Lower leg skin (tissue), 4 donors: ENCODE measurements at regions not wholly inside any gene's neighbourhood (a gene's known extent, or its start where the extent isn't known, plus 50 kb on each side); places are given as distances from the start of the nearest gene placed in this dataset.

Source experiments
- DNase-seq, 2 donors: peaks; one replicate each; pipeline ENCODE4 v3.0.0-alpha.2; 2019; ENCODE audit warnings: low spot score in 2 of 2
- H3K4me3 ChIP-seq: fragments of 200-600 bp; sonication (generic); 2 replicates; pipeline ENCODE4 v1.5.1; 2017; ENCODE audit warnings: mild to moderate bottlenecking, low read depth; ENCODE audit not compliant: poor library complexity, severe bottlenecking
- CTCF ChIP-seq, 3 donors: fragments of 450-650 bp; IDR thresholded peaks; one replicate each; pipeline ENCODE4 v1.5.1; 2016; ENCODE audit warnings: antibody characterized with exemption in 3 of 3, mild to moderate bottlenecking in 3 of 3, moderate library complexity in 2 of 3
- POLR2A ChIP-seq, 2 donors: fragments of 450-650 bp; IDR thresholded peaks; one replicate each; pipeline ENCODE4 v1.6.1; 2016 to 2017; ENCODE audit warnings: antibody characterized with exemption in 2 of 2, mild to moderate bottlenecking in 1 of 2, moderate library complexity in 1 of 2
- WGBS, 2 donors: methylation state at CpG; one replicate each; pipeline ENCODE4 v1.1.5; 2018; 5-methylcytosine and 5-hydroxymethylcytosine counted together
- intact Hi-C: fragments of 100-400 bp; cut with DNase I; formaldehyde crosslinking; loops from one replicate; pipeline ENCODE4 v1.15.0; 2023; ENCODE audit warnings: low total_unique reads

DNA sequence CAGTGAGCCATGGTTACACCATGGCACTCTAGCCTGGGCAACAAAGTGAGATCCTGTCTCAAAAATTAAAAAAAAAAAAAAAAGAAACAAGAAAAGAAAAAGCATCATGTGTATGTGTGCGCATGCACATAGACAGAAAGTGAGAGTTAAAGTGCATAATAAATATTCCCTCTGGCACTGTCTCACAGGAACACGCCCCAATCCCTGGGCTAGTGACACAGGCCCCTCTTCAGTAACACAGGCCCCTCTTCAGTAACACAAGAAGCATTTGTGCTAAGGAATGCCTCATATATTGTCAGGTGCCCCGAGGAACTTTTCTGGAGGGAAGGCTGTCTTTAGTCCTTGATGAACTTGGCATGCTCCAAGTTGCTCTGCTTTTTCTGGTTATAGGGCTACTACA, 57.5 kb downstream of the RPL27A start:
- no peak overlapping the region for H3K4me3 ChIP-seq
- no peak for DNase-seq
- 80 to 84% methylated on average over 3 of the region's 3 CpGs for WGBS, 2 donors
- TF ChIP-seq POLR2A (IDR thresholded peaks at IDR 0.05): no peak
- TF ChIP-seq CTCF (IDR thresholded peaks at IDR 0.05): no peak
- intact Hi-C loops: no loop called here

GRCh38 chr11:8744423-8744822, 61.8 kb downstream of the RPL27A start:
- no peak for DNase-seq
- TF ChIP-seq POLR2A (IDR thresholded peaks at IDR 0.05) (no peak), CTCF (IDR thresholded peaks at IDR 0.05) (no peak)
- WGBS, 2 donors: 96% methylated on average over 1 of the region's 1 CpG
- intact Hi-C loops: no loop called here
- no peak overlapping the region for H3K4me3 ChIP-seq

- WGBS, 2 donors: 92 to 93% methylated on average over 6 of the region's 6 CpGs
- intact Hi-C loops: no loop called here
These were observed 63.0 kb downstream of the RPL27A start for GRCh38 chr11:8745431-8746253.

DNA sequence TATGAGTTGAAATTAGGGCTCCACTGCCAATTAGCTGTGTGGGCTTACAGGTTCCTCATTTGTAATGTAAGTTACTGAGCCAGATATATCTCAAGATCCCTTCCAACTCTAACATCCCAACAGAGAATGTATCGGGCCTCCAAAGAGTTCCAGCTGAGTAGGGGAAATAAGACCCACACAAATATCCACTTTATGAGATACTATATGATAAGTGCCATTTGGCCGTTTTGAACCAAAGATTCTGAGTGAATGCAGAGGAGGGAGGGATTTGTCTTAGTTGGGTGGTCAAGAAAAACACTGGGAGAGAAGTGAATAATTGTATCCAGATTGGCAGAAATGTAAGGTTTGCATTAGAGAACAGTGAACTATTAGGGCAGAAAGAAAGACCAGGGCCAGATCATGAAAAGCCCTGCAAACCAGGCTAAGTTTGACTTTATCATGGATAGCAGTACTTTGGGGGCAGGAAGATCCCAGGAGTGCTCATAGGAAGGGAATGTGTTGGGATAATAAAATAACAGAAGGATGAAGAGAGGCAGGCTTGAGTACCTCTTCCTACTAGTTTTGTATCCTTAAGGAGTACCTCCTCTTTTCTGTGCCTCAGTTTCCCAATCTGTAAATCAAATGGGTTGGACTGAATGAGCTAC, 63.9 kb downstream of the RPL27A start:
- DNase-seq: no peak
- 77 to 81% methylated on average over 2 of the region's 2 CpGs for WGBS, 2 donors
- H3K4me3 ChIP-seq: no peak overlapping the region
- intact Hi-C loops: no loop called here
- TF ChIP-seq CTCF (IDR thresholded peaks at IDR 0.05): no peak
- TF ChIP-seq POLR2A (IDR thresholded peaks at IDR 0.05): no peak

More at GRCh38 chr11:8745431-8746253, 63.0 kb downstream of the RPL27A start:
- TF ChIP-seq POLR2A (IDR thresholded peaks at IDR 0.05) (no peak), CTCF (IDR thresholded peaks at IDR 0.05) (no peak)
- DNase-seq: no peak
- no peak overlapping the region for H3K4me3 ChIP-seq

- no peak for TF ChIP-seq CTCF (IDR thresholded peaks at IDR 0.05)
- no peak for TF ChIP-seq POLR2A (IDR thresholded peaks at IDR 0.05)
- no peak for DNase-seq
- no peak overlapping the region for H3K4me3 ChIP-seq
- intact Hi-C loops: no loop called here
These were observed 64.6 kb downstream of the RPL27A start for GRCh38 chr11:8747173-8747572.
